WTC11 (cell line): ENCODE measurements at regions not wholly inside any gene's neighbourhood (a gene's known extent, or its start where the extent isn't known, plus 50 kb on each side); places are given as distances from the start of the nearest gene placed in this dataset.

Source experiments
- ATAC-seq: fragments of 200-7000 bp; cut with Tn5 transposase; 2 replicates; pipeline ENCODE4 v1.10.0; 2021; ENCODE audit warnings: mild to moderate bottlenecking, moderate library complexity
- CTCF ChIA-PET: fragments of 300-600 bp; sonication (Branson Sonifier 250); formaldehyde crosslinking; loops from one replicate; lab custom pipeline; 2021; ENCODE audit warnings: antibody characterized with exemption; lab: Charles Lee
- POLR2A ChIA-PET: fragments of 350-600 bp; sonication (Branson Sonifier 250); formaldehyde crosslinking; loops from one replicate; lab custom pipeline; 2021; ENCODE audit warnings: antibody characterized with exemption; lab: Charles Lee
- DNase-seq: peaks from one replicate; pipeline ENCODE4 v3.0.0; 2021; ENCODE audit warnings: low spot score
- H3K27ac Mint-ChIP-seq: 2 replicates; pipeline ENCODE4 v1.8.0; 2021; ENCODE audit warnings: mixed read lengths
- H3K27me3 Mint-ChIP-seq: 2 replicates; pipeline ENCODE4 v1.8.0; 2021; ENCODE audit warnings: low read depth, mild to moderate bottlenecking, moderate library complexity, mixed read lengths
- H3K36me3 Mint-ChIP-seq: 2 replicates; pipeline ENCODE4 v1.8.0; 2021; ENCODE audit warnings: mixed read lengths
- H3K4me1 Mint-ChIP-seq: 2 replicates; pipeline ENCODE4 v1.8.0; 2022; ENCODE audit warnings: mixed read lengths
- H3K4me3 Mint-ChIP-seq: 2 replicates; pipeline ENCODE4 v1.8.0; 2021; ENCODE audit warnings: mild to moderate bottlenecking, moderate library complexity, mixed read lengths
- H3K9me3 Mint-ChIP-seq: 2 replicates; pipeline ENCODE4 v1.8.0; 2021; ENCODE audit warnings: mixed read lengths
- AFF4 ChIP-seq: sonication (generic); formaldehyde crosslinking; IDR thresholded peaks from 2 replicates; pipeline ENCODE4 v1.8.1; 2023; ENCODE audit warnings: mild to moderate bottlenecking, missing genetic modification reagents, borderline replicate concordance
- ATF2 ChIP-seq: sonication (generic); formaldehyde crosslinking; IDR thresholded peaks from 2 replicates; pipeline ENCODE4 v1.8.1; 2022; ENCODE audit warnings: low read depth, missing genetic modification reagents, borderline replicate concordance
- CREM ChIP-seq: sonication (generic); formaldehyde crosslinking; IDR thresholded peaks from 2 replicates; pipeline ENCODE4 v1.8.1; 2022; ENCODE audit warnings: mild to moderate bottlenecking, missing genetic modification reagents, moderate library complexity
- ELF4 ChIP-seq: sonication (generic); formaldehyde crosslinking; IDR thresholded peaks from 2 replicates; pipeline ENCODE4 v1.8.1; 2022; ENCODE audit warnings: low read depth, mild to moderate bottlenecking, moderate library complexity, missing genetic modification reagents
- GTF2I ChIP-seq: fragments of 250-450 bp; sonication (Bioruptor Pico); conservative IDR thresholded peaks from 2 replicates; pipeline ENCODE4 v1.4.0; 2021; ENCODE audit warnings: mild to moderate bottlenecking
- HMGA2 ChIP-seq: fragments of 250-450 bp; sonication (Bioruptor Pico); IDR thresholded peaks from 2 replicates; pipeline ENCODE4 v1.4.0; 2021; ENCODE audit warnings: mild to moderate bottlenecking, moderate library complexity
- KAT7 ChIP-seq: sonication (generic); formaldehyde crosslinking; IDR thresholded peaks from 2 replicates; pipeline ENCODE4 v1.8.1; 2023; ENCODE audit warnings: missing genetic modification reagents, mild to moderate bottlenecking, borderline replicate concordance
- MLX ChIP-seq: sonication (generic); formaldehyde crosslinking; IDR thresholded peaks from 2 replicates; pipeline ENCODE4 v1.8.1; 2023; ENCODE audit warnings: mild to moderate bottlenecking, missing genetic modification reagents, moderate library complexity
- MXD4 ChIP-seq: fragments of 250-450 bp; sonication (Bioruptor Pico); IDR thresholded peaks from 2 replicates; pipeline ENCODE4 v1.8.0; 2021; ENCODE audit warnings: mild to moderate bottlenecking, moderate library complexity, borderline replicate concordance
- NFE2L1 ChIP-seq: sonication (generic); formaldehyde crosslinking; IDR thresholded peaks from 2 replicates; pipeline ENCODE4 v1.8.1; 2023; ENCODE audit warnings: missing genetic modification reagents
- NFYB ChIP-seq: sonication (generic); formaldehyde crosslinking; conservative IDR thresholded peaks from 2 replicates; pipeline ENCODE4 v1.8.0; 2022; ENCODE audit warnings: low read depth, missing genetic modification reagents
- NR1H2 ChIP-seq: sonication (generic); formaldehyde crosslinking; IDR thresholded peaks from 2 replicates; pipeline ENCODE4 v1.9.0; 2021; ENCODE audit warnings: mild to moderate bottlenecking, moderate library complexity, missing genetic modification reagents
- NR2C2 ChIP-seq: sonication (generic); formaldehyde crosslinking; IDR thresholded peaks from 2 replicates; pipeline ENCODE4 v1.8.0; 2022; ENCODE audit warnings: mild to moderate bottlenecking, missing genetic modification reagents
- NR3C1 ChIP-seq: sonication (generic); formaldehyde crosslinking; conservative IDR thresholded peaks from 2 replicates; pipeline ENCODE4 v1.8.1; 2023; ENCODE audit warnings: low read depth, mild to moderate bottlenecking, missing genetic modification reagents
- SP1 ChIP-seq: sonication (generic); formaldehyde crosslinking; conservative IDR thresholded peaks from 2 replicates; pipeline ENCODE4 v1.8.1; 2022; ENCODE audit warnings: missing genetic modification reagents
- TP53 ChIP-seq: sonication (generic); formaldehyde crosslinking; IDR thresholded peaks from 2 replicates; pipeline ENCODE4 v1.8.1; 2023; ENCODE audit warnings: mild to moderate bottlenecking, missing genetic modification reagents
- ZMAT4 ChIP-seq: fragments of 250-450 bp; sonication (Bioruptor Pico); IDR thresholded peaks from 2 replicates; pipeline ENCODE4 v1.9.0; 2021; ENCODE audit warnings: mild to moderate bottlenecking
- ZNF138 ChIP-seq: sonication (generic); formaldehyde crosslinking; conservative IDR thresholded peaks from 2 replicates; pipeline ENCODE4 v1.8.1; 2022; ENCODE audit warnings: mild to moderate bottlenecking, moderate library complexity, missing genetic modification reagents
- ZNF512 ChIP-seq: sonication (generic); formaldehyde crosslinking; IDR thresholded peaks from 2 replicates; pipeline ENCODE4 v1.8.1; 2022; ENCODE audit warnings: missing genetic modification reagents, borderline replicate concordance
- TF ChIP-seq, protein P1 (sequence below): fragments of 250-450 bp; sonication (Bioruptor Pico); IDR thresholded peaks from 2 replicates; pipeline ENCODE4 v2.1.2; 2022; ENCODE audit warnings: mild to moderate bottlenecking, moderate library complexity
- TF ChIP-seq, protein P2 (sequence below): fragments of 250-450 bp; sonication (Bioruptor Pico); IDR thresholded peaks from 2 replicates; pipeline ENCODE4 v1.8.0; 2021; ENCODE audit warnings: mild to moderate bottlenecking
- TF ChIP-seq, protein P3 (sequence below): sonication (generic); formaldehyde crosslinking; IDR thresholded peaks from 2 replicates; pipeline ENCODE4 v1.8.0; 2022; ENCODE audit warnings: mild to moderate bottlenecking, missing genetic modification reagents
- TF ChIP-seq, protein P4 (sequence below): fragments of 250-450 bp; sonication (Bioruptor Pico); IDR thresholded peaks from 2 replicates; pipeline ENCODE4 v1.9.0; 2021; ENCODE audit warnings: moderate library complexity, mild to moderate bottlenecking, inconsistent platforms, borderline replicate concordance

- H3K4me3 Mint-ChIP-seq: no peak overlapping the region
- H3K27me3 Mint-ChIP-seq: peaks cover 3% of the 10 kb centered on the region; the same call in 1 of the 2 replicates
- POLR2A ChIA-PET: no interaction called here
- peaks cover 10% of the 10 kb centered on the region; the same call in 1 of the 2 replicates for H3K9me3 Mint-ChIP-seq
- no peak for DNase-seq
- H3K36me3 Mint-ChIP-seq: no peaks in the 10 kb centered on the region
- ATAC-seq: no peak
- no peak overlapping the region for H3K27ac Mint-ChIP-seq
- TF ChIP-seq AFF4: no peak
- TF ChIP-seq HMGA2 (CRISPR knock-in tag): no peak
- TF ChIP-seq ZNF138 (CRISPR knock-in tag): no peak
- no peak for TF ChIP-seq SP1 (CRISPR knock-in tag)
- TF ChIP-seq NR1H2: no peak
- no peak for TF ChIP-seq TP53
- no peak for TF ChIP-seq ATF2 (CRISPR knock-in tag)
- TF ChIP-seq NFYB (CRISPR knock-in tag): no peak
- TF ChIP-seq ZNF512: no peak
- TF ChIP-seq, protein P1, sequence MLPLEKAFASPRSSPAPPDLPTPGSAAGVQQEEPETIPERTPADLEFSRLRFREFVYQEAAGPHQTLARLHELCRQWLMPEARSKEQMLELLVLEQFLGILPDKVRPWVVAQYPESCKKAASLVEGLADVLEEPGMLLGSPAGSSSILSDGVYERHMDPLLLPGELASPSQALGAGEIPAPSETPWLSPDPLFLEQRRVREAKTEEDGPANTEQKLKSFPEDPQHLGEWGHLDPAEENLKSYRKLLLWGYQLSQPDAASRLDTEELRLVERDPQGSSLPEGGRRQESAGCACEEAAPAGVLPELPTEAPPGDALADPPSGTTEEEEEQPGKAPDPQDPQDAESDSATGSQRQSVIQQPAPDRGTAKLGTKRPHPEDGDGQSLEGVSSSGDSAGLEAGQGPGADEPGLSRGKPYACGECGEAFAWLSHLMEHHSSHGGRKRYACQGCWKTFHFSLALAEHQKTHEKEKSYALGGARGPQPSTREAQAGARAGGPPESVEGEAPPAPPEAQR: no peak
- no peak for TF ChIP-seq KAT7
- no peak for TF ChIP-seq MXD4 (CRISPR knock-in tag)
- TF ChIP-seq ELF4 (CRISPR knock-in tag): no peak
- TF ChIP-seq, protein P2, sequence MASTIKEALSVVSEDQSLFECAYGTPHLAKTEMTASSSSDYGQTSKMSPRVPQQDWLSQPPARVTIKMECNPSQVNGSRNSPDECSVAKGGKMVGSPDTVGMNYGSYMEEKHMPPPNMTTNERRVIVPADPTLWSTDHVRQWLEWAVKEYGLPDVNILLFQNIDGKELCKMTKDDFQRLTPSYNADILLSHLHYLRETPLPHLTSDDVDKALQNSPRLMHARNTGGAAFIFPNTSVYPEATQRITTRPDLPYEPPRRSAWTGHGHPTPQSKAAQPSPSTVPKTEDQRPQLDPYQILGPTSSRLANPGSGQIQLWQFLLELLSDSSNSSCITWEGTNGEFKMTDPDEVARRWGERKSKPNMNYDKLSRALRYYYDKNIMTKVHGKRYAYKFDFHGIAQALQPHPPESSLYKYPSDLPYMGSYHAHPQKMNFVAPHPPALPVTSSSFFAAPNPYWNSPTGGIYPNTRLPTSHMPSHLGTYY (CRISPR knock-in tag): no peak
- no peaks in the 10 kb centered on the region for H3K4me1 Mint-ChIP-seq
- CTCF ChIA-PET: no interaction called here
Observed at GRCh38 chr5:161093100-161093499, 241.1 kb upstream of the ATP10B start.

- CTCF ChIA-PET: no interaction called here
- TF ChIP-seq CREM (CRISPR knock-in tag): no peak
- TF ChIP-seq HMGA2 (CRISPR knock-in tag): no peak
- TF ChIP-seq, protein P3, sequence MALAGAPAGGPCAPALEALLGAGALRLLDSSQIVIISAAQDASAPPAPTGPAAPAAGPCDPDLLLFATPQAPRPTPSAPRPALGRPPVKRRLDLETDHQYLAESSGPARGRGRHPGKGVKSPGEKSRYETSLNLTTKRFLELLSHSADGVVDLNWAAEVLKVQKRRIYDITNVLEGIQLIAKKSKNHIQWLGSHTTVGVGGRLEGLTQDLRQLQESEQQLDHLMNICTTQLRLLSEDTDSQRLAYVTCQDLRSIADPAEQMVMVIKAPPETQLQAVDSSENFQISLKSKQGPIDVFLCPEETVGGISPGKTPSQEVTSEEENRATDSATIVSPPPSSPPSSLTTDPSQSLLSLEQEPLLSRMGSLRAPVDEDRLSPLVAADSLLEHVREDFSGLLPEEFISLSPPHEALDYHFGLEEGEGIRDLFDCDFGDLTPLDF: no peak
- TF ChIP-seq, protein P4, sequence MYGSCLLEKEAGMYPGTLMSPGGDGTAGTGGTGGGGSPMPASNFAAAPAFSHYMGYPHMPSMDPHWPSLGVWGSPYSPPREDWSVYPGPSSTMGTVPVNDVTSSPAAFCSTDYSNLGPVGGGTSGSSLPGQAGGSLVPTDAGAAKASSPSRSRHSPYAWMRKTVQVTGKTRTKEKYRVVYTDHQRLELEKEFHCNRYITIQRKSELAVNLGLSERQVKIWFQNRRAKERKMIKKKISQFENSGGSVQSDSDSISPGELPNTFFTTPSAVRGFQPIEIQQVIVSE (CRISPR knock-in tag): no peak
- TF ChIP-seq NFE2L1 (CRISPR knock-in tag): no peak
- no peak for TF ChIP-seq NR2C2 (CRISPR knock-in tag)
- TF ChIP-seq NR3C1 (CRISPR knock-in tag): no peak
- TF ChIP-seq ZMAT4: no peak
- TF ChIP-seq GTF2I (CRISPR knock-in tag): no peak
- no peak for TF ChIP-seq MLX (CRISPR knock-in tag)
Observed at GRCh38 chr5:161089569-161089968, 237.6 kb upstream of the ATP10B start.

More at GRCh38 chr5:161089569-161089968, 237.6 kb upstream of the ATP10B start:
- no peak for DNase-seq
- Mint-ChIP-seq H3K9me3 (peaks cover 10% of the 10 kb centered on the region; the same call in 1 of the 2 replicates), H3K36me3 (no peaks in the 10 kb centered on the region), H3K4me1 (no peaks in the 10 kb centered on the region), H3K4me3 (no peak overlapping the region), H3K27me3 (peaks cover 3% of the 10 kb centered on the region; the same call in 1 of the 2 replicates), H3K27ac (no peak overlapping the region)
- no peak for ATAC-seq
- POLR2A ChIA-PET: no interaction called here
